C4-2B (cell line): ENCODE measurements at regions not wholly inside any gene's neighbourhood (a gene's known extent, or its start where the extent isn't known, plus 50 kb on each side); places are given as distances from the start of the nearest gene placed in this dataset.
"Not testable (repeated sequence)": the region's sequence is repeated elsewhere in the genome, so short reads cannot be mapped to it uniquely, and the experiment has no call there.

Experiments
- H3K27ac ChIP-seq: fragments of 450-650 bp; 2 replicates; pipeline ENCODE4 v1.5.1; 2017
- CTCF ChIP-seq: fragments of 450-650 bp; conservative IDR thresholded peaks from 2 replicates; pipeline ENCODE4 v1.5.1; 2017; ENCODE audit warnings: mild to moderate bottlenecking
- ZFX ChIP-seq: fragments of 450-650 bp; IDR thresholded peaks from 2 replicates; pipeline ENCODE4 v1.6.1; 2017

- TF ChIP-seq CTCF (no peak), ZFX (no peak)
- no peak overlapping the region for H3K27ac ChIP-seq
These were observed 53.8 kb upstream of the ADAMTS18 start for GRCh38 chr16:77488652-77489051.

GRCh38 chr16:77491091-77491490, 56.3 kb upstream of the ADAMTS18 start:
- TF ChIP-seq CTCF, result no peak
- TF ChIP-seq ZFX, result no peak
- no peak overlapping the region for H3K27ac ChIP-seq

- no peak for TF ChIP-seq CTCF
- TF ChIP-seq ZFX, result no peak
- H3K27ac ChIP-seq, result no peak overlapping the region
These were observed 62.1 kb upstream of the ADAMTS18 start for GRCh38 chr16:77496934-77497333.

- TF ChIP-seq CTCF (no peak), ZFX (no peak)
- H3K27ac ChIP-seq, result no peak overlapping the region
These were observed 64.8 kb upstream of the ADAMTS18 start for GRCh38 chr16:77499373-77500285.

- TF ChIP-seq ZFX (no peak), CTCF (no peak)
- H3K27ac ChIP-seq, result no peak overlapping the region
These were observed 65.4 kb upstream of the ADAMTS18 start for GRCh38 chr16:77500286-77500598.

- H3K27ac ChIP-seq, result no peak overlapping the region
- no peak for TF ChIP-seq CTCF
- no peak for TF ChIP-seq ZFX
These were observed 66.3 kb upstream of the ADAMTS18 start for GRCh38 chr16:77500934-77501664.

GRCh38 chr16:77502448-77502847, 67.6 kb upstream of the ADAMTS18 start:
- TF ChIP-seq ZFX, result no peak
- no peak for TF ChIP-seq CTCF
- no peak overlapping the region for H3K27ac ChIP-seq

- not testable (repeated sequence) for H3K27ac ChIP-seq
These were observed 71.7 kb upstream of the ADAMTS18 start for GRCh38 chr16:77506492-77506891.
